Ovary (tissue), 7 donors: ENCODE measurements at regions not wholly inside any gene's neighbourhood (a gene's known extent, or its start where the extent isn't known, plus 50 kb on each side); places are given as distances from the start of the nearest gene placed in this dataset.

Experiments
- DNase-seq, 5 donors: peaks; one replicate each; pipeline ENCODE4 v3.0.0-alpha.2; 2019 to 2020
- H3K27ac ChIP-seq, 2 donors: fragments of 200-600 bp; one replicate each; pipeline versions ENCODE4 v1.5.1 to v1.8.0; 2019 to 2022
- H3K27me3 ChIP-seq: fragments of 200-600 bp; one replicate; pipeline ENCODE4 v1.8.0; 2022
- H3K36me3 ChIP-seq: fragments of 200-600 bp; sonication (generic); one replicate; pipeline ENCODE4 v1.5.1; 2019
- H3K4me1 ChIP-seq: one replicate; pipeline ENCODE4 v1.8.1; 2013; ENCODE audit warnings: mild to moderate bottlenecking, moderate library complexity; ENCODE audit not compliant: insufficient read depth
- H3K4me3 ChIP-seq: fragments of 200-600 bp; sonication (generic); one replicate; pipeline ENCODE4 v1.5.1; 2017
- H3K9me3 ChIP-seq, 2 donors: fragments of 200-600 bp in 1 of 2; sonication (generic) in 1 of 2; one replicate each; pipeline versions ENCODE4 v1.5.1 to v1.8.1; 2013 to 2019; ENCODE audit warnings: mild to moderate bottlenecking in 1 of 2, moderate library complexity in 1 of 2
- EP300 ChIP-seq: sonication (generic); formaldehyde crosslinking; IDR thresholded peaks from one replicate; pipeline ENCODE4 v1.6.1; 2017; ENCODE audit warnings: antibody characterized with exemption
- POLR2A ChIP-seq: fragments of 450-650 bp; IDR thresholded peaks from one replicate; pipeline ENCODE4 v1.6.1; 2017; ENCODE audit warnings: antibody characterized with exemption, mild to moderate bottlenecking, moderate library complexity
- WGBS, 3 donors: extraction: QIAGEN DNeasy Blood & Tissue Kit in 1 of 3; methylation state at CpG; one replicate each; pipeline versions ENCODE4 v1.1.5 to v1.1.7; 2013 to 2017; 5-methylcytosine and 5-hydroxymethylcytosine counted together
- intact Hi-C, 4 donors: fragments of 100-400 bp; cut with DNase I; formaldehyde crosslinking; loops; one replicate each; pipeline versions ENCODE4 v1.11.0 to v1.15.1; 2022 to 2023
- TF ChIP-seq, protein P1 (sequence below), 3 donors: fragments of 450-650 bp in 2 of 3; fragments of 200-600 bp in 1 of 3; IDR thresholded peaks; one replicate each; pipeline versions ENCODE4 v1.5.1 to v1.8.0; 2016 to 2022; ENCODE audit warnings: antibody characterized with exemption in 3 of 3, mild to moderate bottlenecking in 1 of 3
- donor health status: DM: no; HTN: no; CAD: no; lungs with moderate emphysema.
- donor health status: DM: no; HTN: no; CAD: no.
- donor health status: Bipolar disorder and iron deficiency.
- donor health status: DM: no; HTN: no; CAD: no.
- donor health status: DM: yes; HTN: yes; CAD: no.

GRCh38 chr3:110654843-110655502 lies 416.6 kb upstream of the NECTIN3 start:
- 58 to 61% (median 59%) methylated on average over 3 of the region's 3 CpGs for WGBS, 3 donors
- no peaks in the 10 kb centered on the region for H3K36me3 ChIP-seq
- H3K9me3 ChIP-seq = no peaks in the 10 kb centered on the region
- TF ChIP-seq, protein P1, sequence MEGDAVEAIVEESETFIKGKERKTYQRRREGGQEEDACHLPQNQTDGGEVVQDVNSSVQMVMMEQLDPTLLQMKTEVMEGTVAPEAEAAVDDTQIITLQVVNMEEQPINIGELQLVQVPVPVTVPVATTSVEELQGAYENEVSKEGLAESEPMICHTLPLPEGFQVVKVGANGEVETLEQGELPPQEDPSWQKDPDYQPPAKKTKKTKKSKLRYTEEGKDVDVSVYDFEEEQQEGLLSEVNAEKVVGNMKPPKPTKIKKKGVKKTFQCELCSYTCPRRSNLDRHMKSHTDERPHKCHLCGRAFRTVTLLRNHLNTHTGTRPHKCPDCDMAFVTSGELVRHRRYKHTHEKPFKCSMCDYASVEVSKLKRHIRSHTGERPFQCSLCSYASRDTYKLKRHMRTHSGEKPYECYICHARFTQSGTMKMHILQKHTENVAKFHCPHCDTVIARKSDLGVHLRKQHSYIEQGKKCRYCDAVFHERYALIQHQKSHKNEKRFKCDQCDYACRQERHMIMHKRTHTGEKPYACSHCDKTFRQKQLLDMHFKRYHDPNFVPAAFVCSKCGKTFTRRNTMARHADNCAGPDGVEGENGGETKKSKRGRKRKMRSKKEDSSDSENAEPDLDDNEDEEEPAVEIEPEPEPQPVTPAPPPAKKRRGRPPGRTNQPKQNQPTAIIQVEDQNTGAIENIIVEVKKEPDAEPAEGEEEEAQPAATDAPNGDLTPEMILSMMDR (IDR thresholded peaks at IDR 0.05) = no peak
- TF ChIP-seq EP300 (no peak), POLR2A (no peak)
- no peaks in the 10 kb centered on the region for H3K4me1 ChIP-seq
- no peak for DNase-seq
- H3K27ac ChIP-seq = no peak overlapping the region
- H3K27me3 ChIP-seq = no peaks in the 10 kb centered on the region
- H3K4me3 ChIP-seq = no peak overlapping the region
- intact Hi-C loops = no loop called here

- intact Hi-C loops = no loop called here
- Histone ChIP-seq H3K4me1 (no peaks in the 10 kb centered on the region), H3K36me3 (no peaks in the 10 kb centered on the region), H3K9me3 (no peaks in the 10 kb centered on the region), H3K4me3 (no peak overlapping the region), H3K27me3 (no peaks in the 10 kb centered on the region), H3K27ac (no peak overlapping the region)
- TF ChIP-seq POLR2A = no peak
- no peak for TF ChIP-seq EP300
- TF ChIP-seq, protein P1 (IDR thresholded peaks at IDR 0.05) = no peak
- no peak for DNase-seq
- WGBS, 3 donors = 19 to 24% (median 22%) methylated on average over 3 of the region's 3 CpGs
Observed at GRCh38 chr3:110656394-110657025, 415.1 kb upstream of the NECTIN3 start.

DNA sequence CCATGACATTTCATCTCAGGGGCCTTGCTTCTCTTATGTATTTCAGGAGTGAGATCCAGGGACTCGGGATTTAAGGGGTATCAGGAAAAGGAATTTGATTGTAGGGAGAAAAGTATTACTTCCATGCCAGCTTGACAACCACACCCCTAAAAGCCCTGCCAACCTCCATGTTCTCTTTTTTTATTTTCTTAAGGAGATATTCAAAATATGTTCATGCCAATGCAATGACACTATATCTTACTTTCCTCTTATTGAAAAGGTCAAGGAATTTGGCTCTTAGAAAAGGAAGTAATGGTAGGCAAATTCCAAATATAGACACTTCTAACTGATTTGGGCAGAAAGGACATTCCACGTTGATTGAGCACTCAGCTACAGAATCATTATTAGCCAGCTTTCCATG lies 407.5 kb upstream of the NECTIN3 start:
- TF ChIP-seq, protein P1 (IDR thresholded peaks at IDR 0.05) = no peak
- TF ChIP-seq EP300 (no peak), POLR2A (no peak)

GRCh38 chr3:110666495-110666894 lies 405.1 kb upstream of the NECTIN3 start:
- H3K4me3 ChIP-seq = no peak overlapping the region
- no peak overlapping the region for H3K27ac ChIP-seq
- TF ChIP-seq, protein P1 (IDR thresholded peaks at IDR 0.05) = no peak
- TF ChIP-seq POLR2A (no peak), EP300 (no peak)
- intact Hi-C loops = no loop called here
- H3K4me1 ChIP-seq = no peaks in the 10 kb centered on the region
- WGBS, 3 donors = 88 to 100% (median 89%) methylated on average over 2 of the region's 2 CpGs
- no peaks in the 10 kb centered on the region for H3K9me3 ChIP-seq
- no peaks in the 10 kb centered on the region for H3K36me3 ChIP-seq
- no peak for DNase-seq
- H3K27me3 ChIP-seq = no peaks in the 10 kb centered on the region

More for the DNA sequence above, 407.5 kb upstream of the NECTIN3 start:
- H3K27ac ChIP-seq = no peak overlapping the region
- H3K4me1 ChIP-seq = no peaks in the 10 kb centered on the region
- H3K9me3 ChIP-seq = no peaks in the 10 kb centered on the region
- no peak for DNase-seq
- no peaks in the 10 kb centered on the region for H3K27me3 ChIP-seq
- WGBS, 3 donors = 51 to 63% (median 51%) methylated on average over 2 of the region's 2 CpGs
- H3K36me3 ChIP-seq = no peaks in the 10 kb centered on the region
- intact Hi-C loops = no loop called here
- H3K4me3 ChIP-seq = no peak overlapping the region
